Breast epithelium (tissue), 4 donors: ENCODE measurements at regions not wholly inside any gene's neighbourhood (a gene's known extent, or its start where the extent isn't known, plus 50 kb on each side); places are given as distances from the start of the nearest gene placed in this dataset.

Experiments used
- DNase-seq, 2 donors: peaks; one replicate each; pipeline ENCODE4 v3.0.0-alpha.2; 2019; ENCODE audit warnings: low spot score in 2 of 2
- H3K27ac ChIP-seq, 2 donors: fragments of 200-600 bp; sonication (generic) in 1 of 2; one replicate each; pipeline ENCODE4 v1.5.1; 2016 to 2019; ENCODE audit warnings: mild to moderate bottlenecking in 1 of 2
- H3K27me3 ChIP-seq, 2 donors: fragments of 200-600 bp; sonication (generic) in 1 of 2; one replicate each; pipeline versions ENCODE4 v1.5.1 to v1.6.0; 2017 to 2019; ENCODE audit warnings: control low read depth in 1 of 2, mild to moderate bottlenecking in 1 of 2
- H3K36me3 ChIP-seq: fragments of 200-600 bp; one replicate; pipeline ENCODE4 v1.5.1; 2019
- H3K4me1 ChIP-seq, 2 donors: fragments of 200-600 bp; sonication (generic); one replicate each; pipeline ENCODE4 v1.5.1; 2016 to 2019; ENCODE audit warnings: control low read depth in 1 of 2
- H3K4me3 ChIP-seq, 3 donors: fragments of 200-600 bp; sonication (generic); 1 replicate in 2 of 3; 2 replicates in 1 of 3; pipeline ENCODE4 v1.5.1; 2016 to 2019; ENCODE audit warnings: mild to moderate bottlenecking in 3 of 3, moderate library complexity in 2 of 3
- H3K9me3 ChIP-seq, 2 donors: fragments of 200-600 bp; sonication (generic) in 1 of 2; one replicate each; pipeline ENCODE4 v1.5.1; 2016 to 2019; ENCODE audit warnings: control low read depth in 1 of 2
- POLR2A ChIP-seq: fragments of 450-650 bp; IDR thresholded peaks from one replicate; pipeline ENCODE4 v1.6.1; 2016; ENCODE audit warnings: antibody characterized with exemption, mild to moderate bottlenecking, moderate library complexity
- POLR2AphosphoS5 ChIP-seq, 3 donors: sonication (generic); formaldehyde crosslinking; IDR thresholded peaks; one replicate each; pipeline ENCODE4 v1.6.1; 2017; ENCODE audit warnings: antibody characterized with exemption in 3 of 3
- intact Hi-C: fragments of 100-400 bp; cut with DNase I; formaldehyde crosslinking; loops from one replicate; pipeline ENCODE4 v1.15.1; 2023; ENCODE audit warnings: low total_unique reads
- TF ChIP-seq, protein P1 (sequence below), 3 donors: fragments of 450-650 bp; IDR thresholded peaks; one replicate each; pipeline ENCODE4 v1.5.1; 2016 to 2017; ENCODE audit warnings: antibody characterized with exemption in 3 of 3, mild to moderate bottlenecking in 3 of 3, moderate library complexity in 3 of 3

DNA sequence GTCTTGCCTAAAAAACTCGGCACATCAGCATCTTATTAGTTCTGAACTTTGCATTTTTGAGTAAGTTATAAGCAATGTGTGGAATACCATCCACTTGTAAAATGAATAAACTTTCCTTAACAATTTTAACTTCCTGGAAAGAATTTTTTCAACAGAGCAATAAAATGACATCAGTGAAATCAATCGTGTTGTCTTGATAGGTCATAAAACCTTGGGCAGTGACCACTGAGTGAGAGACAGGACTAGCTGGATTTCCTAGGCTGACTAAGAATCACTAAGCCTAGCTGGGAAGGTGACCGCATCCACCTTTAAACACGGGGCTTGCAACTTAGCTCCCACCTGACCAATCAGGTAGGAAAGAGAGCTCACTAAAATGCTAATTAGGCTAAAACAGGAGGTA, 403.0 kb upstream of the CNKSR2 start:
- H3K4me1 ChIP-seq, result no peaks in the 10 kb centered on the region
- H3K27ac ChIP-seq, result no peak overlapping the region
- H3K4me3 ChIP-seq, result no peak overlapping the region
- peaks cover 0 to 10% of the 10 kb centered on the region in 2 donors for H3K27me3 ChIP-seq
- no peaks in the 10 kb centered on the region for H3K36me3 ChIP-seq
- H3K9me3 ChIP-seq, result no peaks in the 10 kb centered on the region
- DNase-seq, result no peak
- intact Hi-C loops, result no loop called here
- TF ChIP-seq POLR2AphosphoS5 (IDR thresholded peaks at IDR 0.05) (no peak), POLR2A (no peak)
- TF ChIP-seq, protein P1, sequence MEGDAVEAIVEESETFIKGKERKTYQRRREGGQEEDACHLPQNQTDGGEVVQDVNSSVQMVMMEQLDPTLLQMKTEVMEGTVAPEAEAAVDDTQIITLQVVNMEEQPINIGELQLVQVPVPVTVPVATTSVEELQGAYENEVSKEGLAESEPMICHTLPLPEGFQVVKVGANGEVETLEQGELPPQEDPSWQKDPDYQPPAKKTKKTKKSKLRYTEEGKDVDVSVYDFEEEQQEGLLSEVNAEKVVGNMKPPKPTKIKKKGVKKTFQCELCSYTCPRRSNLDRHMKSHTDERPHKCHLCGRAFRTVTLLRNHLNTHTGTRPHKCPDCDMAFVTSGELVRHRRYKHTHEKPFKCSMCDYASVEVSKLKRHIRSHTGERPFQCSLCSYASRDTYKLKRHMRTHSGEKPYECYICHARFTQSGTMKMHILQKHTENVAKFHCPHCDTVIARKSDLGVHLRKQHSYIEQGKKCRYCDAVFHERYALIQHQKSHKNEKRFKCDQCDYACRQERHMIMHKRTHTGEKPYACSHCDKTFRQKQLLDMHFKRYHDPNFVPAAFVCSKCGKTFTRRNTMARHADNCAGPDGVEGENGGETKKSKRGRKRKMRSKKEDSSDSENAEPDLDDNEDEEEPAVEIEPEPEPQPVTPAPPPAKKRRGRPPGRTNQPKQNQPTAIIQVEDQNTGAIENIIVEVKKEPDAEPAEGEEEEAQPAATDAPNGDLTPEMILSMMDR (IDR thresholded peaks at IDR 0.05), result no peak

- H3K9me3 ChIP-seq, result no peaks in the 10 kb centered on the region
- no peak for DNase-seq
- peaks cover 0 to 3% of the 10 kb centered on the region in 2 donors for H3K27me3 ChIP-seq
- TF ChIP-seq POLR2A, result no peak
- TF ChIP-seq, protein P1 (IDR thresholded peaks at IDR 0.05), result no peak
- TF ChIP-seq POLR2AphosphoS5 (IDR thresholded peaks at IDR 0.05), result no peak
- intact Hi-C loops, result no loop called here
- H3K4me3 ChIP-seq, result no peak overlapping the region
- H3K36me3 ChIP-seq, result no peaks in the 10 kb centered on the region
- H3K27ac ChIP-seq, result no peak overlapping the region
- H3K4me1 ChIP-seq, result no peaks in the 10 kb centered on the region
Measured at GRCh38 chrX:20969565-20969964, 404.7 kb upstream of the CNKSR2 start.

DNA sequence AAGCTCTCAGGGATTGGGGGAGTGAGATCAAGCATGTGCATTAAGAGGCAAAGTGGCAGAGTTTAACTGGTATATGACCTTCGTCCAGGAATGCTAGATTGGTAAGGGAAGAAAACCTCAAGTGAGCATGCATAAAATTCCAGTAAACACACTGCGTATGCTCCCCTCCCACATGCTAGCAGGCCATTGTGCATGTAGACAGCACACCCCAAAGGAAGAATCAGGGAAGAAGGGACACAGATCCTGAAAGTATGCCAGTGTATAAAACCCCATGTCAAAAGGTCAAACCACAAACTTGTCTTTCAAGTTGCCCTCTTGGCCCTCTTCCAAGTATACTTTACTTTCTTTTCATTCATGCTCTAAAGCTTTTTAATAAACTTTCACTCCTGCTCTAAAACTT, 405.2 kb upstream of the CNKSR2 start:
- no peaks in the 10 kb centered on the region for H3K4me1 ChIP-seq
- TF ChIP-seq POLR2A (no peak), POLR2AphosphoS5 (IDR thresholded peaks at IDR 0.05) (no peak)
- TF ChIP-seq, protein P1 (IDR thresholded peaks at IDR 0.05), result no peak
- no peak overlapping the region for H3K4me3 ChIP-seq
- no peak overlapping the region for H3K27ac ChIP-seq
- no peaks in the 10 kb centered on the region for H3K36me3 ChIP-seq
- intact Hi-C loops, result no loop called here
- no peaks in the 10 kb centered on the region for H3K9me3 ChIP-seq
- no peak for DNase-seq
- H3K27me3 ChIP-seq, result no peaks in the 10 kb centered on the region

DNA sequence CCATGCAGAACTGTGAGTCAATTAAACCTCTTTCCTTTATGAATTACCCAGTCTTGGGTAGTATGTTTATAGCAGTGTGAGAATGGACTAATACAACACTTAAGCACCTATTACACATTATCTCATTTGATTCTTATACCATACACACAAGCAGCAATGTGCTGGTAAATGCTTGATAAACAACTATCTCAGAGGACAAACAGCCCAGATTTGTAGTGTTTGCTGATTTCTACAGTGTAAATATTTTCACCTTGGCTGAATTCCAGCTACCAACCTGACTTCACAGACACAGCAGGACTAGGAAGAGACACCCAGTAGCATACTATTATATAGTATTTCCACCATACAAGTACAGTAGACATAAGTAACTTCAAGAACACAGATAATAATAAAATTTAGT, 406.5 kb upstream of the CNKSR2 start:
- TF ChIP-seq POLR2A (no peak), POLR2AphosphoS5 (IDR thresholded peaks at IDR 0.05) (no peak)
- TF ChIP-seq, protein P1 (IDR thresholded peaks at IDR 0.05), result no peak
- Histone ChIP-seq H3K4me3 (no peak overlapping the region), H3K27me3 (no peaks in the 10 kb centered on the region), H3K27ac (no peak overlapping the region), H3K4me1 (no peaks in the 10 kb centered on the region), H3K9me3 (no peaks in the 10 kb centered on the region), H3K36me3 (no peaks in the 10 kb centered on the region)
- no peak for DNase-seq
- intact Hi-C loops, result no loop called here

GRCh38 chrX:20965270-20966044, 408.8 kb upstream of the CNKSR2 start:
- no peak for DNase-seq
- no peaks in the 10 kb centered on the region for H3K27me3 ChIP-seq
- H3K4me1 ChIP-seq, result no peaks in the 10 kb centered on the region
- no peaks in the 10 kb centered on the region for H3K36me3 ChIP-seq
- no peaks in the 10 kb centered on the region for H3K9me3 ChIP-seq
- H3K4me3 ChIP-seq, result no peak overlapping the region
- intact Hi-C loops, result no loop called here
- TF ChIP-seq, protein P1 (IDR thresholded peaks at IDR 0.05), result no peak
- TF ChIP-seq POLR2A (no peak), POLR2AphosphoS5 (IDR thresholded peaks at IDR 0.05) (no peak)
- no peak overlapping the region for H3K27ac ChIP-seq
